H1 (cell line): ENCODE measurements at regions not wholly inside any gene's neighbourhood (a gene's known extent, or its start where the extent isn't known, plus 50 kb on each side); places are given as distances from the start of the nearest gene placed in this dataset.

Experiments used
- CHD7 ChIP-seq: fragments of 300-600 bp; sonication (generic); IDR thresholded peaks from 2 replicates; pipeline ENCODE4 v1.7.1; 2012; ENCODE audit warnings: low read length, moderate library complexity, mild to moderate bottlenecking, inconsistent platforms; ENCODE audit not compliant: insufficient replicate concordance
- POLR2AphosphoS5 ChIP-seq: IDR thresholded peaks from 2 replicates; pipeline ENCODE4 v1.6.1; 2011; ENCODE audit warnings: low read depth, low read length
- ZNF274 ChIP-seq: IDR thresholded peaks from 2 replicates; pipeline ENCODE4 v1.7.0; 2012; ENCODE audit warnings: low read length, borderline replicate concordance; ENCODE audit errors: extremely low read depth

GRCh38 chr5:51651476-51651875 lies 268.2 kb downstream of the ISL1 start (continued):
- TF ChIP-seq CHD7 (no peak), ZNF274 (no peak), POLR2AphosphoS5 (no peak)
